ENCODE measurements at regions not wholly inside any gene's neighbourhood (a gene's known extent, or its start where the extent isn't known, plus 50 kb on each side); places are given as distances from the start of the nearest gene placed in this dataset.

DNA sequence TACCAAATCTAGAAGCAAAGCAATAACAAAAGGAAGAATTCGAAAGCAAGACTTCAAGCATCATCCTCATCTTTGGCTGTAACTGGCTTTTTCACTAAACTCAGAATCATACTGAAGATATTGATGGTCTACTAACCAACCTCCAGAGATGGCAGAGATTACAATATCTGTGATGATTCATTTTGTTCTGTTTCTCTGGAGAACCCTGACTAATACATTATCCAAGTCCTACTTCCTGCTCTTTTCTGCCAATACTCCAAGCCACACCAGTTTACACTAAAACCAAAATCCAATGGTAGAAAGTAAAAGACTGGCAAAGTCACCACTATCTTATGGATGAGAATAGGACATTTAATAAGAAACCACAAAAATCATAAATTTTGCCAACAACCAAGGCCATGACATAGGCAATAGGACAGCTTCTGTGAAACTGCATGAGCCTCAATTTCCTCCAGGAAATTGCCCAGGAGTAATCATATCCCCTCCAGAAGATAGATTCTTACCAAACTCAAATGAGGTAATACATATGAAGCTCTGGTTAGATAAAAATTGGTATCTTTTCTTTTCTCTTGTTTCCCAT is 159.8 kb downstream of the METTL4 start:
- peak overlapping the region; percentile 61 for H3K27ac ChIP-seq
- DNase-seq (ENCODE audit: low read depth, low spot score) = no peak

GRCh38 chr18:2412281-2412680 is 159.0 kb downstream of the METTL4 start:
- DNase-seq (ENCODE audit: low read depth, low spot score) = no peak
- peak overlapping the region; percentile 61 for H3K27ac ChIP-seq

GRCh38 chr18:2412996-2413751 is 158.1 kb downstream of the METTL4 start:
- no peak overlapping the region for H3K27ac ChIP-seq
- no peak for DNase-seq (ENCODE audit: low read depth, low spot score)

- DNase-seq (ENCODE audit: low read depth, low spot score) = no peak
- H3K27ac ChIP-seq = no peak overlapping the region
Observed at GRCh38 chr18:2414235-2414634, 157.1 kb downstream of the METTL4 start.

GRCh38 chr18:2415656-2416055 is 155.6 kb downstream of the METTL4 start:
- no peak overlapping the region for H3K27ac ChIP-seq
- no peak for DNase-seq (ENCODE audit: low read depth, low spot score)

DNA sequence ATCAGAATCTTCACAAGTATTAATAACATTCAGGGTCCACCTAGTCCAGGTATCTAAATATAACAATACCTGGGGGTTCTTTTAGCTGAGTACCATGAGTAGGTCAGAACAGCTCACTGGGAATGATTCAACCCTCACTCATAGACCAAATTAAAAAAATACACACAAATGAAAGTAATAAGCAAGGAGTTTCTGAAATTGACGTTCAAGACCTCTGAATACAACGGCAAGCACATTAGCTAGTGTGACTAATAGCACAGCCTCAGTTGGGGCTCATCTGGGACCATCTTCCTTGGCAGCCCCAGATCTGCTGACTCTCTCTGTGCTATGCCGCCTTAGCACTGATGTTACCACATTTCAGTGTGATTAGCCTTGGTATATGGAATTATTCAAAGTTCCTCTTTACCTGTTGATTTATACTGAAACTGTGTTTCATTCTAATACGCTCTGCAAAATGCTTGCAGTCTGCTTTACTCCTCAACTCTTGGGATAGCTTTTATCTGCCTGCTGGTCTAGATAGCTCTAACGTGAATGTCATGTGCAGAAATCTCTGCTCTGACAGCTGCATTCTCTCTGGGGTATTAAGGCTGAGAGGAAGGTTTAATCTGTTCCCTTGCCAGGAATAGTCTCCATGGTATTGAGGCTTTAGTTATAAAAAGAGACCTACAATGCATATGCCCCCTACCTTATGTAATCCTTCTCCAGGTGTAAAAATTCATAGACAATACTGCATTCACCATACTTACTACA is 153.3 kb downstream of the METTL4 start:
- DNase-seq (ENCODE audit: low read depth, low spot score) = no peak
- no peak overlapping the region for H3K27ac ChIP-seq

- no peak overlapping the region for H3K27ac ChIP-seq
- DNase-seq (ENCODE audit: low read depth, low spot score) = no peak
Observed at GRCh38 chr18:2420367-2420766, 150.9 kb downstream of the METTL4 start.

- no peak overlapping the region for H3K27ac ChIP-seq
- no peak for DNase-seq (ENCODE audit: low read depth, low spot score)
Observed at GRCh38 chr18:2423761-2424160, 147.5 kb downstream of the METTL4 start.

GRCh38 chr18:2424420-2424819 is 146.9 kb downstream of the METTL4 start:
- H3K27ac ChIP-seq = no peak overlapping the region
- no peak for DNase-seq (ENCODE audit: low read depth, low spot score)

- no peak for DNase-seq (ENCODE audit: low read depth, low spot score)
- peak overlapping the region; percentile 32 for H3K27ac ChIP-seq
Observed at GRCh38 chr18:2425426-2426317, 145.6 kb downstream of the METTL4 start.

DNA sequence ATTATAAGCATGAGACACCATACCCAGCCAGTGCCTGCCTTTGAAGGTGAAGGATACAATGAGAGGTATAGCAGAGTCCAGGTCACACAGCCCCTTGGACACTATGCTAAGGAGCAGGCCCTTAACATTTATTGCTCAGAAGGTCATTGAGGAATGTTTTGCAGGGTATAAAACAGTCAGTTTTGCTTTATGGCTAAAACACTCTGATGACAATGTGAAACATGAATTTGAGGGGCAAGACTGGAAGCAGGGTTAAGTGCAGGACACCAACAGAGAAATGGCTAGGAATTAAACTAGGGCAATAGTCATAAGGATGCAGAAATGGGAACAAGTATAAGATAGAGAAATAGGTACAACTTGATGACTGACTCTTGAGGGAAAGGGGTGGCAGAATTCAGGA is 141.1 kb downstream of the METTL4 start:
- H3K27ac ChIP-seq = no peak overlapping the region
- DNase-seq (ENCODE audit: low read depth, low spot score) = no peak

DNA sequence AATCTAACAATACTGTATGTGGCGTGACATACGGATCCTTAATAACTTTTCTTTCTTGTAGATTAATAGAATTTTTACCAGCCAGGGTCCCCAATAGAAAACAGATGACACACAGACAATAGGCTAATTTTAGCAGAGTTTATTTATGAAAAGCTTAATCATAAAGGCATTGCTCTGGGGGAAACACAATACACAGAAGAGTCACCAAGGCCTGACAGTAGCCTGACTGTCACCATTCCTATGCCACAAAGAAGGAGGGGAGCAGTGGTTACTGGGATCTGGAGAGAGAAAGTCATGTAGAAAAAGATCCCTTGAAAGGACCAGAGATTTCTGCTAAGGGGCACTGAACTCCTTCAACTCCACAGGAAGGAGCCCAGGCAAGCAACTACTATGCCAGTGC is 139.5 kb downstream of the METTL4 start:
- no peak overlapping the region for H3K27ac ChIP-seq
- DNase-seq (ENCODE audit: low read depth, low spot score) = no peak

DNA sequence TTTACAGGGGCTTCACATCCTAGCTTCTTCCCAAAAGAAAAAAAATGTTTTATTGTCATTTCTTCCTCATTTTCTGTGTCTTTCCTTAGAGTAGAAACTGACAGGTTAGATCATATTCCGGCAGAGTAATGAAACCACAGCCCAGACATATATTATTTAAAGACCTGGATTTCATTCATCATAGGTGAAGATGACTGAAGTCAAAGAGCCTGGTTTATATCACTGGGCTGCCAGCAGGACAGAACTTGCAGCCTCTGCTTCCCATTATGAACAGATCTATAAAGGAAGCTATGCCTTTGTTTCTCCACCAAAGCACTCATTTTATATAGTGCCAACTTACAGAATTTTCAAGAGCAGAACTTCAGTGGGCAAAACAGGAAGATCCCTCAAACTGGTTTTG is 137.9 kb downstream of the METTL4 start:
- no peak for DNase-seq (ENCODE audit: low read depth, low spot score)
- no peak overlapping the region for H3K27ac ChIP-seq

DNA sequence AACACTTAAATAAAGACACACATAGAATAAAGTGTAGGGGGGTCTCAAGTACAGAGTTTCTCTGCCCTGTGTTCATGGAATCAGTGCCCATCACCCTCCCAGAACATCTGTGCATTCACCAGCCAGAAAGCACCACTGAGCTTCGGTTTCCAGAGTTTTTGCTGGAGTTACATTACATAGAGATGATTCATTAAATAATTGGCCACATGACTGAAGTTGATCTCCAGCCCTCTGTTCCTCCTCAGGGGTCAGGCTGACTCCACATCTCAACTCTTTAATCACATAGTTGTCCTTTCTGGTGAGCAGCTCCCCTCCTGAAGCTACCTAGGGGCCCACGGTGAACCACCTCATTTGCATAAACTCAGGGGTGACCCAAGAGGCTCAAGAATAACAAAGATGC is 129.8 kb downstream of the METTL4 start:
- no peak for DNase-seq (ENCODE audit: low read depth, low spot score)
- peak overlapping the region; percentile 71 for H3K27ac ChIP-seq

DNA sequence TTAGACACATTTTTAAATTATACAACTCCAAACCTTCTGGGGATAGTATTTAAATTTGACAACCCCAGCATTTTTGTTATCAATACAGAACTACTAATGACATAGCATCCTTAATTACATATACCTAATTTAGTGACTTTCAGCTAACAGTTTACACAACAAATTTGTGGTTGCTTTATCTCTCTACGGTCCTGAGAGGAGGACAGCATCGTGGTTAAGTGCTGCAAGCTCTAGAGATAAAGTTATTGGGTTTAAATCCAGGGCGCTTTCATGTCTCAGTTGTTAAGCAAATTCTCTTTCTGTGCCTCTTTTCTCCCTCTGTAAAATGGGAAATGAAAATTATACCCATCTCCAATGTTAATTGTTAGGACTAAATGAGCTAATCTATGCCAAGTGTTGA is 129.3 kb downstream of the METTL4 start:
- no peak for DNase-seq (ENCODE audit: low read depth, low spot score)

GRCh38 chr18:2442726-2443275 is 128.5 kb downstream of the METTL4 start:
- H3K27ac ChIP-seq = peak overlapping the region; percentile 71
- no peak for DNase-seq (ENCODE audit: low read depth, low spot score)

More for the DNA sequence above, 129.3 kb downstream of the METTL4 start:
- peak overlapping the region; percentile 71 for H3K27ac ChIP-seq

GRCh38 chr18:2444201-2444875 is 127.0 kb downstream of the METTL4 start:
- DNase-seq (ENCODE audit: low read depth, low spot score) = no peak
- no peak overlapping the region for H3K27ac ChIP-seq

DNA sequence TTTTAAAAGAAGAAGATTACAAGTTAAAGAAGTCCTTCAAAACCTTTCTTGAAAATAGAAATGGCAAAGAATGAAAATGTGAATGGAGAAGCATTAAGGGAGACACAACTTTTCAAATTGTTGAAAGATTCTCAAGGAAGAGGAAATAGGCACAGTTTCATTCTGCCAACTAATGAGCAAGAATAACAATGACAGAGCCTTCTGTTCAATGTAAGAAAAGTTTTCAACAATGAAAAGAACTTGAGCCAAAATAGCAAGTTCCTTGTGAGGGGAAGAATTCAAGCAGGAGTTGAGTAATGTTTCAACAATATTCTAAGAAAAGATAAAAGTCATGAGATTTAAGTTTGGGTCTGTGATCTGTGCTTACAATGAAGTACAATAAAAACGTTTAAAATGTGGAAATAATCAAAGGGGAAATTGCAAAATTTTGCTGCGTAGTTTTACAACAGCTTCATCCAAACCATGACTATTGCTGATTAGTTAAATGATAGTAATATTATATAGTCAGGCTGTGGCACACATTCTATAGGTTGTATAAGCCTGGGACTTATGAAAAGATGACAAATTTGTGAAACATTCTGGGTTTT is 122.6 kb downstream of the METTL4 start:
- H3K27ac ChIP-seq = peak overlapping the region; percentile 16
- no peak for DNase-seq (ENCODE audit: low read depth, low spot score)

- no peak for DNase-seq (ENCODE audit: low read depth, low spot score)
- H3K27ac ChIP-seq = no peak overlapping the region
Observed at GRCh38 chr18:2451556-2451955, 119.7 kb downstream of the METTL4 start.

Measured in epithelial cell of prostate (primary cell).